K562 (cell line): ENCODE measurements at regions not wholly inside any gene's neighbourhood (a gene's known extent, or its start where the extent isn't known, plus 50 kb on each side); places are given as distances from the start of the nearest gene placed in this dataset.

ENCODE experiments used
- ATAC-seq: fragments of 200-7000 bp; cut with Tn5 transposase; 3 replicates; pipeline ENCODE4 v1.9.1; 2020; ENCODE audit warnings: moderate library complexity
- BruUV-seq: library from RNA; stranded (reverse); fragments of 400-500 nt; replicated peaks from 2 replicates; lab custom pipeline; 2021; lab: Mats Ljungman, UMichigan
- CTCF ChIA-PET: fragments of 300-600 bp; formaldehyde crosslinking; extraction: SDS; loops from one replicate; lab custom pipeline; 2021; ENCODE audit warnings: low intra/inter-chr PET ratio; lab: Yijun Ruan, JAX
- POLR2A ChIA-PET: fragments of 300-600, 350-650 bp; sonication (Branson Sonifier 250); formaldehyde crosslinking; extraction: SDS; loops from one replicate; lab custom pipeline; 2021; ENCODE audit warnings: antibody characterized with exemption, inconsistent platforms; lab: Yijun Ruan, JAX
- DNase-seq, 4 experiments: peaks; one replicate each; pipeline versions ENCODE4 v3.0.0 to v3.0.0-alpha.2; 2011 to 2018; ENCODE audit warnings: low spot score in 3 of 4, mixed read lengths in 3 of 4; ENCODE audit errors: extremely low read depth in 1 of 4
- FAIRE-seq: peaks from 2 replicates; lab custom pipeline; 2011; peaks lifted over from hg19 to GRCh38; lab: Jason Lieb, UNC
- H2AFZ ChIP-seq: 2 replicates; pipeline ENCODE4 v1.6.0; 2011; ENCODE audit warnings: low read depth, low read length, control low read depth, inconsistent platforms
- H3K27ac ChIP-seq: fragments of 200-600 bp; 3 replicates; pipeline ENCODE4 v1.8.0; 2011; ENCODE audit warnings: low read depth, mild to moderate bottlenecking, control low read depth, inconsistent platforms, low read length, moderate library complexity, mixed read lengths; ENCODE audit errors: extremely low read depth
- H3K27me3 ChIP-seq, 2 experiments: fragments of 300-600 bp in 1 of 2; 2 replicates in 1 of 2; 3 replicates in 1 of 2; pipeline versions ENCODE4 v1.6.0 to v1.8.0; 2011; ENCODE audit warnings: inconsistent platforms in 2 of 2, low read length in 2 of 2, mild to moderate bottlenecking in 1 of 2, mixed read lengths in 1 of 2, moderate library complexity in 1 of 2; ENCODE audit not compliant: control insufficient read depth in 2 of 2, insufficient read depth in 2 of 2
- H3K36me3 ChIP-seq: fragments of 300-600 bp; 3 replicates; pipeline ENCODE4 v1.8.0; 2011; ENCODE audit warnings: mild to moderate bottlenecking, low read length, inconsistent platforms; ENCODE audit not compliant: control insufficient read depth, insufficient read depth
- H3K4me1 ChIP-seq, 2 experiments: fragments of 200-600 bp in 1 of 2; replicated peaks in 1 of 2; 2 replicates in 1 of 2; 3 replicates in 1 of 2; pipeline versions ENCODE4 v1.5.1 to v1.8.0; 2011; ENCODE audit warnings: inconsistent platforms in 2 of 2, low read length in 2 of 2, mild to moderate bottlenecking in 1 of 2, mixed read lengths in 1 of 2, moderate library complexity in 1 of 2; ENCODE audit not compliant: control insufficient read depth in 2 of 2, insufficient read depth in 2 of 2
- H3K4me2 ChIP-seq: 2 replicates; pipeline ENCODE4 v1.6.1; 2011; ENCODE audit warnings: low read length, control low read depth, inconsistent platforms, mixed read lengths; ENCODE audit not compliant: insufficient read depth
- H3K4me3 ChIP-seq: fragments of 200-600 bp; sonication (generic), shearing (Covaris generic); 2 replicates; pipeline ENCODE4 v1.5.1; 2016; ENCODE audit warnings: control low read depth, inconsistent platforms
- H3K79me2 ChIP-seq: fragments of 200-600 bp; 3 replicates; pipeline ENCODE4 v1.8.0; 2011; ENCODE audit warnings: low read length, inconsistent platforms; ENCODE audit not compliant: control insufficient read depth, insufficient read depth
- H3K9ac ChIP-seq, 2 experiments: 2 replicates each; pipeline versions ENCODE4 v1.6.0 to v1.6.1; 2011; ENCODE audit warnings: low read depth in 2 of 2, low read length in 2 of 2, control low read depth in 1 of 2, inconsistent platforms in 1 of 2, mild to moderate bottlenecking in 1 of 2, mixed read lengths in 1 of 2; ENCODE audit not compliant: insufficient read depth in 1 of 2
- H3K9me1 ChIP-seq: one replicate; pipeline ENCODE4 v1.6.0; 2011; ENCODE audit warnings: inconsistent platforms, mild to moderate bottlenecking, low read length, moderate library complexity; ENCODE audit not compliant: control insufficient read depth, insufficient read depth
- H3K9me3 ChIP-seq: replicated peaks from 2 replicates; pipeline ENCODE4 v1.5.1; 2011; ENCODE audit warnings: low read depth, low read length, inconsistent platforms; ENCODE audit not compliant: control insufficient read depth, insufficient read depth
- H4K20me1 ChIP-seq: replicated peaks from 2 replicates; pipeline ENCODE4 v1.6.1; 2011; ENCODE audit warnings: low read length, inconsistent platforms, mixed read lengths; ENCODE audit not compliant: control insufficient read depth, insufficient read depth
- GTF2A2 ChIP-seq: IDR thresholded peaks from 2 replicates; pipeline ENCODE4 v1.6.1; 2016; ENCODE audit warnings: mild to moderate bottlenecking, missing genetic modification characterization, missing compliant biosample characterization
- MCM3 ChIP-seq: fragments of 450-650 bp; IDR thresholded peaks from 2 replicates; pipeline ENCODE4 v1.6.1; 2016
- PRPF4 ChIP-seq: fragments of 200-400 bp; formaldehyde crosslinking; IDR thresholded peaks from one replicate; pipeline ENCODE4 v1.6.1; 2017; ENCODE audit warnings: low read length, low read depth, mild to moderate bottlenecking; ENCODE audit not compliant: insufficient read depth, poor library complexity, severe bottlenecking
- ZNF57 ChIP-seq: fragments of 450-650 bp; formaldehyde crosslinking; IDR thresholded peaks from 2 replicates; pipeline ENCODE4 v1.4.0; 2020; ENCODE audit warnings: mild to moderate bottlenecking, moderate library complexity
- WGBS: fragments of 100-300 bp; shearing (Covaris generic); methylation state at CpG from one replicate; pipeline ENCODE4 v1.1.6; 2016; ENCODE audit warnings: low coverage, mixed read lengths; ENCODE audit not compliant: insufficient coverage; ENCODE audit errors: missing lambda C conversion rate; 5-methylcytosine and 5-hydroxymethylcytosine counted together
- in situ Hi-C: fragments of 300-500 bp; cut with MboI; formaldehyde crosslinking; loops from 4 replicates; pipeline ENCODE4 v1.15.0; 2018; ENCODE audit warnings: inconsistent platforms, mixed read lengths
- intact Hi-C: fragments of 100-400 bp; cut with micrococcal nuclease; formaldehyde crosslinking; loops from 2 replicates; pipeline ENCODE4 v1.14.2; 2022
- TF ChIP-seq, protein P1 (sequence below): fragments of 450-650 bp; IDR thresholded peaks from 2 replicates; pipeline ENCODE4 v1.6.1; 2014; ENCODE audit warnings: low read depth, mild to moderate bottlenecking, moderate library complexity, borderline replicate concordance

DNA sequence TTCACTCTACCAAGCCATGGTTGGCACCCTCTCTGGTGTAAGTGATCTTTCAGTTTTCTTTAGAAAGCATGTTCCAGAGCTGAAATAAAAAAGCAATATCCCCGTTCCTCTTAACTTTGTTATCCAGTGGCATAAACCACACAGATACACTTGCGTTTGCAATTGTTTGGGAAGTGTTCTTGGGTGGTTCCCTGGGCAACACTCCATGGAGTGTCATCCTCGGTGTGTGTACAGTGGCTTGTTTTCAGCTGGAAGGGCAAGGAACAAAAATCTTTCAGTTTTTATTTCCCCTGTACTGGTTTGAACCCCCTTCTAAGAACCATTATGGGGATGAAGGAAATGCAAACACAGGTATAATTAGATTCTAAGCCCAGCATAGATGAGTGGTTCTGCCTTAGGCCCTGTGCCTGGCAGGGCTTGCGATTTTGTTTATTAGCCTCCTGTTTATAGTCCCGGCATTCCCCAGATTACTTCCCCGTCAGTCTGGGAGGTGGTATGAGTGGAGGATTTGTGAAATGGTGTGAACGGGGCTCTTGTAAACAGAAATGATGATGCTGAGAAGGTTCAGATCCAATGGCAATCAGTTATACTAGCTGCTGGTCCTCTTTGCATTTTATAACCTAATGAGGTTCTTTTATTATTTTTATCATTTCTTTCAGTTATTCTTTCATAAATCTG, 76.0 kb upstream of the CD180 start:
- Histone ChIP-seq H3K79me2 (no peaks in the 10 kb centered on the region), H3K36me3 (no peaks in the 10 kb centered on the region), H3K27ac (no peak overlapping the region), H3K27me3 (peaks cover 2 to 6% of the 10 kb centered on the region in 2 experiments; a peak in 4 of 5 replicates), H3K9me3 (no peaks in the 10 kb centered on the region), H2AFZ (no peak overlapping the region), H3K4me2 (no peak overlapping the region), H3K9ac (no peak overlapping the region), H4K20me1 (no peaks in the 10 kb centered on the region), H3K4me3 (no peak overlapping the region), H3K4me1 (no peaks in the 10 kb centered on the region), H3K9me1 (no peaks in the 10 kb centered on the region)
- FAIRE-seq (no peak), ATAC-seq (no peak), DNase-seq (no peak)
- TF ChIP-seq PRPF4 (no peak), GTF2A2 (no peak), MCM3 (no peak), ZNF57 (CRISPR knock-in tag) (no peak)
- TF ChIP-seq, protein P1, sequence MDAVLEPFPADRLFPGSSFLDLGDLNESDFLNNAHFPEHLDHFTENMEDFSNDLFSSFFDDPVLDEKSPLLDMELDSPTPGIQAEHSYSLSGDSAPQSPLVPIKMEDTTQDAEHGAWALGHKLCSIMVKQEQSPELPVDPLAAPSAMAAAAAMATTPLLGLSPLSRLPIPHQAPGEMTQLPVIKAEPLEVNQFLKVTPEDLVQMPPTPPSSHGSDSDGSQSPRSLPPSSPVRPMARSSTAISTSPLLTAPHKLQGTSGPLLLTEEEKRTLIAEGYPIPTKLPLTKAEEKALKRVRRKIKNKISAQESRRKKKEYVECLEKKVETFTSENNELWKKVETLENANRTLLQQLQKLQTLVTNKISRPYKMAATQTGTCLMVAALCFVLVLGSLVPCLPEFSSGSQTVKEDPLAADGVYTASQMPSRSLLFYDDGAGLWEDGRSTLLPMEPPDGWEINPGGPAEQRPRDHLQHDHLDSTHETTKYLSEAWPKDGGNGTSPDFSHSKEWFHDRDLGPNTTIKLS = no peak
- 0% methylated on average over 7 of the region's 7 CpGs for WGBS
- no TSS peak for BruUV-seq
- POLR2A ChIA-PET = interaction anchor here (0.7 kb wide), 1 partner anchor 10 kb away, joined by 3 read pairs; no protein-coding TSS in a partner anchor
- intact Hi-C loops = no loop called here
- CTCF ChIA-PET = no interaction called here
- in situ Hi-C loops = no loop called here
